GM19023 (cell line): ENCODE measurements at regions not wholly inside any gene's neighbourhood (a gene's known extent, or its start where the extent isn't known, plus 50 kb on each side); places are given as distances from the start of the nearest gene placed in this dataset.

ENCODE experiments used
- ATAC-seq: cut with Tn5 transposase; IDR thresholded peaks from one replicate; pipeline ENCODE4 v1.9.1; 2021; ENCODE audit warnings: mild to moderate bottlenecking, moderate library complexity; ENCODE audit not compliant: unreplicated experiment

DNA sequence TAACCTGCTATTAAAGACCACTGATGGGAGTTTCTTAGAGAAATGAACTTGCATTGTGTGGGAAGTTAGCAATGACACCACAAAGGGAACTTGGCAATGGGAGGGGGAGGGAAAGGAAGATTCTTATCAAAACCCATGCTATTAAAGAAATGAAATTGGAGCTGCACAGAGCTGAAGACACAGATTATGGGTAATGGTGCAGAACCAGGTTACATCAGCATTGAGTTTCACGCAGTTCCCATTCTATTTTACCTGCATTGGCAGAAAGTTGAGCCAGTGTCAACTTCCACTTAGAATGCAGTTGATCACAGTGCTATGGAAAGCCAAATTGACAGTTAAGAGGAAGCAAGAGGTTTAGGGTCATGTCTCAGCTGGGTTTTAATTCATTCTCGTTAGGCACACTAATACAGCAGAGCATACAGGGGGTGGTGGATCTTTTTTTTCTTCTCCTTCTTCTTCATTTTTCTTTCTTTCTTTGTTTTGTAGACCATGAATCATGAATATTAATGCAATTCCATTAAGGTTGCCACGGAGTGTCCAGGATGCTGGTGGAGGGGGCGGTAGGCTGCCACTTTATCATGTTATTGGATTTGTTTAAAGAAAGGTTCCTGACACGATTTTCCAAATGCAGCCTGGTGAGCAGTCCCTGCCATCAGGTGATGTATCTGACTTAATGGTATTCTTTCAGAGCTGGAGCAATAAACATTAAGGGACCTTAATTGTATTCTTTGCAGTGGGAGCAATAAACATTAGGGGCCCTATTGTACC, 1092.0 kb upstream of the MAP3K7 start:
- ATAC-seq = no peak

DNA sequence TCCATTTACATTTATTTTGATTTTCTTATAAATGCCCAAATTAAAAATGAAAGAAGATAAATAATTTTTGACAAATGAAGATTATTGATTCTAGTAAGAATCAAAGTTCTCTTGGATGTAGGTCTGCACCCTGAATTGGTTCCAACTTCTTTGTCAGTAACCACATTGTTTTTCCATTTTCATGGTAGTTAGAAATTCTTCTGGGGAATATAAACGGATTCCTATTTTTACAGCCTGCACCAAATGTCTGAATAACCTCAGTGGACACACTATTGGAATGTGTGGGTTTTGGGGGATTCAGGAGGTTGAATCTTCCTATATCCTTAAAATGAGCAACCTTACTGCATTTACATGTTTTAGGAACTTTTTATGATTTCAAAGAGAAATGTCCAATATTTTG, 1085.3 kb upstream of the MAP3K7 start:
- no peak for ATAC-seq

DNA sequence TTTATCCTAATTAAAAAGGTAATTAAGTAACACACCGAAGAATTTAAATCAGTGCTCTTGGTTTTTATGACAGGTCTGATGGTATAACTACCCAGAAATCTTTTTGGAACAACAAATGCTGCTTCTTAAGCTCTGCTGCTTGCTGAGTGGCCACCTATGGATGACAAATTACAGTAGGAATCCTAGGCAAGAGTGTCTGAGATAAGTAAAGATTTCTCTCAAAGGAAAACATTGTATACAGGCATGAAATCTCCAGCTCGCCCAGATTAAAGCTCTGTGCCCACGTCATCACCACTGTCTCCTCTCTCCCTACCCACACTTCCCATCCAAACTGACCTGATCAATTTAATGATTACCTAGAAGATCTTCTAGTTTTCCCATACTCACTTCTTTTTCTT, 1083.0 kb upstream of the MAP3K7 start:
- ATAC-seq = no peak

DNA sequence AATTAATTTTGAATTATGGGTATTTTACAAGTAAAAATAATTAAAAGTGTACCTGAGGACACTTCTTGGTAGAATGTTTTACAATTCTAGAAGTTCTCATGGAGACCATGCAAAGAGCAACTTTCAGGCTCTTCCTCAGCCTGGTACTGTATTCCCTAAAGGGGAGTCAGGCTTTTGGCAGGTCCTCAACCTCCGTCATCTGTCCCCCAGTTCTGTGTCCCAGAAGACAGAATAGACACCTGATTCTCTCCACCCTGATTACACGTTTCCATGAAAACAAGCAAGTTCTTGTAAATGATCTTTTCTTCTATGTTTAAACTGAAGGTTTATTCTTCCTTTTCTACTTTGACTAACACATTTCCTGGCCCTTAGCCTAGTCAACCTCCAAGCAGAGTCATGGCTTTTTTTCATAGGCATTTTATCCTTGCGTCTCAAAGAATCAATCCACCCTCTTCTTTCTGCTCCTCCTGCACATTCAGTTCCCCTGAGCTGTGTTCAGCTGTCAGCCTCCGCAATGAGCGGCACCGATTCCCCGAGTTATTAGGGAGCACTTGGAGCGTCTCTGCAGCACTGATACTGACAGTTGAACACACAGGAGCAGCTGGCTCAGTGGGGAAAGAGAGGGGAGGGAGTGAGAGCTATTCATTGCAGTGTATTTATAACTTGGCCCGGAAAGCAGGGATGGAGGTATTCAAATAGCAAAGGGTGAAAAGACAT, 1082.4 kb upstream of the MAP3K7 start:
- no peak for ATAC-seq

DNA sequence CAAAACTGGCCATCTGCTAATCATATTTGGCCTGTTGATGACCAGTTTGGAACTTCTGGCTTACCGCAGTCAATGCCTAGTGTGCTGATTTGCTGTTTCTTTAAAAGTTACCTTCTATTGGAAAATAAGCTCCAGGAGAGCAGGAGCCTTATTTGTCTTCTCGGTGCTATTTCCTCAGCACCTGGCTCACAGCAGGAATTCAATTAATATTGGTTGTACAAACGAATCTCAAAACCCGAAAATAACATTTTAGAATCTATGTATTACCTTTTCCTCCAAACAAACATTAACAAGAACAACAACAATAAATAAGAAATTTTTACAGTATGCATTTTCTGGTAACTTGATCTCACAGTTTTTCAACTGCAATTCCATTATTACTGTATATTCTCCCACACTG, 1080.7 kb upstream of the MAP3K7 start:
- no peak for ATAC-seq

DNA sequence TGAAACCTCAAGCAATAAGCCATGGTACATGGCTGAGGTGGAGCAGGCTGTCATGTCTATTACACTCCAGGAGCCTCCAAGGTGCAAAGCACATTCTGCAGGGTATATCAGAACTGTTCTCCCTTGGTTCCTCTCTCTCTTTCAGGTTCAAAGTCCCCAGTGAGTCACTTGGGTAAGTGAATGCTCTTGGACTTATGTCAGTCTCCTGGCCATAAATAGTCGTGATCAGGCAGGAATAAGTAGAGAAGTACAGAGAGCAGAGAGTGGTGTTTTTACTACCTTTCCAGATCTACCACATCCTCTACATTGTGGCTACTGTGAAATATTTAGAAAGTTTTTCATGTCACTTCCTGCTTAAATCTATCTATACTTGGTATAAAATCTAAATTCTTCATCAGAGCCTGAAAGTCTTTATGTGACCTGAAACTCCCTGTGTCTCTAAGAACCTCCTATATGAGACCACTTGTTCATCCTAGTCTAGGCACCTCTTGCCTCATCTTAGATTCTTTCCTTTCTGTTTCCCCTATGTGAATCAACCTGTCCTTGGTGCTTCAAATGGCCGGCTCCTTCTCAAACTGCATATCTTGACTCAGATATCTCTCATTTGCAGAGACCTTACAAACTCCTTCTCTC, 1077.6 kb upstream of the MAP3K7 start:
- ATAC-seq = peak; percentile 72

DNA sequence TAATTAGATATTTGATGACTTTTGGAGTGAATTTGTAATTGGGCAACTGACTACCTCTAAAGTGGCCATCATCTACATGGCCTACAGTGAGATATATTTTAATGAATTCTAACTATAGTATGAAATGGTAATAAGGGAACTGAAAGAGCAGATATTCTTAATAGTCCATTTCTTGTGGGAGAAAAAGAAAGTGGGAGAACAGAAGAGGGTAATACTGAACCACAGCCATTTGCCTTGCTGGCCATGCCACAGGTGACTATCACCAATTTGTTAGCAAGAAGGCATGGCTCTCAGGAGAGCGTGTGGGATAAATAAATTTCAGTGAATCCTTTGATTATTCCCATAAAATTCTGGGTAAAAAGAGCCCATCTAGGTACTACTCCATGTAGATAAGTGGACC, 1074.0 kb upstream of the MAP3K7 start:
- ATAC-seq = no peak

DNA sequence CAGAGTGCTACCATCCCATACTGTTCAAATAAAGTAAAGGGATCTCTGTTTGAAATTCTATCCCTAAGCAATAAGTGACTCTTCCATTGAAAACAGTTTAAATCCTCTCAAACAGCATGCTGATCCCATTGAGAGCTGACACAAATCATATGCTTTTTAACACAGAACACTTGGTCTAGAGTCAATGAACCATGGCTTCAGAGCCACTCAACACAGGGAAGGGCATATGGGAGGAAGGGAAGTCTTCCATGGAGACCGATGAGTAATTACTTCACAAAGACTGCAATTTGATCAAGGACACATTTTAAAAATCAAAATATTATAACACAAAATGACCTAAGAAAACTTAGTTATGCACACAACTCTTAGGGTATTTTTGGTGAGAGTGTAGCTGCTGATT, 1073.0 kb upstream of the MAP3K7 start:
- ATAC-seq = no peak

DNA sequence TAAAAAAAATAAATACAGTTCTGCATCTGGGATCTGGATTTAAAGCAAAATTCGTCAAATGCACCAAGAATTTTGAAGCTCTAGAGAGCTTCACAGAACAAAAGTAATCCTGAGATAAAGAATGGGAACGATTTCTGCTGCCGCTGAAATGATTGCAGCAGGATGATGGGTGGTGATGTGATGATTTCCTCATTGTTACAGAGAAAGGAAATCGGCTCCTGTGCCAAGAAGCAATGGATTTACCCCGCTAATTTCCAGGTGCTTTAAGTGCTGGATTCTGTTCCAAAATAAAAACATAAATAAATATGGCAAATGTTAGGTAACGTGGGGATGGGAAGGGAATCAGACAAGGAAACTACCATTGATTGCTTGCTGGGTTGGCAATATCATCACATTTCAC, 1067.9 kb upstream of the MAP3K7 start:
- no peak for ATAC-seq

DNA sequence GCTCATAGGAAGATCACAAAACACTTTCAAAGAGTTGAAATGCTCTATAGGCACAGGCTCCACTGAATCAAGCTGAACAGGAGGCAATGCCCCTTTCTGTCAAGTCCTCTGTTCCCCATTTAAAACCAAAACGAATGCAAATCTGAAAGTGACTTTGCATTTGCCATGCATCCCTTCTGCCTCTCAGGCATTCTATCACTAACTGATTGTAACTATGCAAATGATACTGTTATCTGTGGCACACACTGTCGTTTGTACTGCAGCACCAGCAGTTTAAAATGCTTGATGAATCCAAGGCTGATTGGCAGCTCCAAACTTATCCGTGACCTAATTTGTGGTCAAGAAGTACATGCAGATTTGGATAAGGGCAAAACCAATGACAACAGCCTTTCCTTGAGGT, 1067.5 kb upstream of the MAP3K7 start:
- ATAC-seq = no peak

DNA sequence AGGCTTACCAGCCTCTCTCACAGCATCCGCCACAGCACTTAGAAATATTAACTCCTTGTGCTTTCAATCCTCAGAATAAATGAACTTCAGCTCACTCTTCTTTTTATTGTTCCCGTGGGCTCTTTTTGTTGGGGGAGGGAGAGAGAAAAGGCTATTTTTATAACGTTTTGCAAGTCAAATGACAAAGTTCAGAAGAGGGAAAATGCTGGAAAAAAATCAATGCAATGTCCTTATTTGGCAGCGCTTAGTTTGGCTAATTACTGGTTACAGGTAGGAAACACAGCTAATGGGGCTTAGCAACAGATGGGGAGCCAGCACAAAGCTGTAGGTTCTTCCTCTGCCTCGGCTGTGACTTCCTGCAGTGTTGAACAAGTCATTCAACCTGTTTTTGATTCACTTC, 1067.0 kb upstream of the MAP3K7 start:
- no peak for ATAC-seq

DNA sequence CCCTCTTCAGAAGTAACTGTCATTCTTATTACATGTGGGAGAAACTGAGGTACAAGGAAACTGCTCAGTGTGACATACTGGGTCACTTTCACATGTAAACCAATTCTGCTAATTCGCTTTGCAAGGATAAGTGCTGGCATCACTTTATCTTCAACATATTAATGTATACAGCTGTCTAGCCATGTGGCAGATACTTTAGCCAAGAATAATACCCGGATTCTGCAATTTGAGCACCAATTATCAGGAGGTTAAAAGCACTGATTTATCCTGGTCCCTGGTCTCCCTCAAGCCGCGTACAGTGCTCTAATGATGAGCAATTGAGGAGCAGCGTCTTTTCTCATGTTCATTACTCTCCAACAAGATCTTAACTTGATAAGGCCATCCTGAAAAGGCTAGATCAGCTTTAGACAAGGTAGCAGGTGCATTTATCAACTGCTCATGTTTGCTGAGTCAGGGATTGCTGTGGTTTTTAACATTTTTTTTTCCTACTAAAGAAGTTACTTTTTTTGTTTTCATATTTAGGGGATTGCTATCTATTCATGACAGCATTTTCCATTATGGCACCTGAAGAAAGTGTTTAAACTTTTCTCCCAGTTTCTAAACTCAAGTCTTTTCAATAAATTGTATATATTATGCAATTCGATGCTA, 1066.3 kb upstream of the MAP3K7 start:
- no peak for ATAC-seq

DNA sequence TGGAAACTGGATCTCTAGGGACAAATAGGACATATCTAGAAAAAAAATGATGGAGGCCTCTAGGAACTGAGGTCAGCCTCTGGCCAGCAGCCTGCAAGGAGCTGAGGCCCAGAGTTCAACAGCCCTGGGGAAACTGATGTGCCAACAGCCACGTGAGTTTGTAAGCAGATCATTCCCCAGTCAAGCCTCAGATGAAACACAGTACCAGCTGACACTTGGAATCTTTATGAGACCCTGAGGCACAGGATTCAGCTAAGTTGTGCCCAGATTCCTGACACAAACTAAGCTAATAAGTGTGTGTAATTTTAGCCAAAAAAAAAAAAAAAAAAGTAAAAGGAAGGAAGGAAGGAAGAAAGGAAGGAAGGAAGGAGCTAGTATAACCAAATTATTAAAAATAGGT, 1059.8 kb upstream of the MAP3K7 start:
- ATAC-seq = no peak

DNA sequence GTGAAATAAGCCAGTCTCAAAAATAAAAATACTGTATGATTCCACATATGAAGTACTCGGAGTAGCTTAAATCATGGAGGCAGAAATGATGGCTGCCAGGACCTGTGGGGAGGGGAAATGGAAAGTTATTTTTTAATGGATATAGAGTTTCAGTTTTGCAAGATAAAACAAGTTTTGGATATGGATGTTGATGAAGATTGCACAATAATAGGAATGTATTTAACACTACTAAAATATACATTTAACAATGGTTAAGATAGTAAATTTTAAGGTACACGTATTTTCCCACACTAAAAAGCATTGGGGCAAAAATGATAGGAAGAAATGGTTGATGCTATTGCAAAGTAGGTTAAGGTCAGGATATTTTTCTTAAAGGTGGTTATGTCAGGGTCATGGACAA, 1058.9 kb upstream of the MAP3K7 start:
- no peak for ATAC-seq

DNA sequence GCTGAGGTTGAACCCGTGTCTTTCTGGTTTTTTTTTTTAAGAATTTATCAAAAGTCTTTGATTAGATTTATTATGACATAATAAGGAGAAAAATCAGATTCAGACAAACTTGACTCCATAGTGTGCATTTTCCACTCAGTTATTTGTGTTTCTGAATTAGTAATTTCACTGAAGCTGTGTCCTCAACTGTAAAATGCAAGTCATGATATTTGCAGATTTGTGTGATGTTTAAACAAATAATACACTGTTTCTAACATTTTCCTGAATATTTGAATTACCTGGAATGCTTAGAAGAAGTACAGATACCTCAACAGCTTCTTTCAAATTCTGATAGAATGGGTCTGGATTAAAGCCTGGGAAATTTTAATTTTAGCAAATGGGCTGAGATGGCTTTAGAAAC, 1050.3 kb upstream of the MAP3K7 start:
- ATAC-seq = no peak

DNA sequence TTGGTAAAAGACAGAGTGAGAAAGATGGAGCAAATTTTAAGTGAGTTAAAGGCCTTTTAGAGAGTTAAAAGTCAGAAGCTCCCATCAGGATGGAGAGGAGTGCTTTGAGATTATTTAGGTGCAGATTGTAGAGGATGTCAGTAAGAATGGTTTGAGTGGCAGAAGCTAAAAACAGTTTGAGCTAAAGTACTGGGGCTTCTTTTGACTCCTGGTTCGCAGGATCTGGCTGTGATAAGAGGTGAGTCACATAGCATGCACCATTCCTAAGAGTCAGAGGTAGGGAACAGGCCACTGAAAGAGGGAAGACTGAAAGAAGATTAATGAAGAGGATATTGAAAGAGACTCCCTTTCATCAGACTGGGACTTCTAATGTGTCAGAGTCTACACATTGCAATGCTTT, 1047.9 kb upstream of the MAP3K7 start:
- ATAC-seq = no peak

DNA sequence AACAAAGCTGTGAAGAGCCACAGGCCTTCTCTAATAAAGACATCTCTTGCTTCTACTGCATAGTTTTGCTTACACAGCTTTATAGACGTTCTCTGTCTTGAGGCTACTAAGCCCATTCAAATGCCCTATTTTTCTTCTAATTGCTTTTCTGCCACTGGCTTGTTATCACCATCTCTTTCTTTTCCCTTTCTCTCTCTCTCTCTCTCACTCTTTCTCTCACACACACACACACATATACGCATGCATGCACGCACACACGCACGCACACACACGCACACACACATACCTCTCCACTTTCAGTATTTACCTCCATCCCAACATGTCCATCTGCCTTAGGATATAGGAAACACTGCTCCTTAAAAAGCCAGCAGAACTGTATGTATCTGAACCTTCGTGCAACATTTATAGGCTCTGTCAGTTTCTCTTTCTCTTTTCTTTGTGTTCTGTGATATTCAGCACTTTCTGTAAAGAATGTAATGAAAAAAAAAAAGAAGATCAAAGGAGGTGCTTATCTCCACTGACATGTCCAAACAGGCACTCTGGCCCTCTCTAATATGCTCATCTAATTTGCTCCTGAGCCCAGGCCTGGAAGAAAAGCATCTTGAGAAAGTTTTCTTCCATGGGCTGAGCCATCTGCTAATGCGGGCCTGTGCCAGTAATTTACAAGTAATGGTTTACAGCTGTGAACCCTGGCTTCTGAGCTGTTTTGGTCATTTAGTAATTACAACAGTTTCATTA, 1046.7 kb upstream of the MAP3K7 start:
- ATAC-seq = no peak

DNA sequence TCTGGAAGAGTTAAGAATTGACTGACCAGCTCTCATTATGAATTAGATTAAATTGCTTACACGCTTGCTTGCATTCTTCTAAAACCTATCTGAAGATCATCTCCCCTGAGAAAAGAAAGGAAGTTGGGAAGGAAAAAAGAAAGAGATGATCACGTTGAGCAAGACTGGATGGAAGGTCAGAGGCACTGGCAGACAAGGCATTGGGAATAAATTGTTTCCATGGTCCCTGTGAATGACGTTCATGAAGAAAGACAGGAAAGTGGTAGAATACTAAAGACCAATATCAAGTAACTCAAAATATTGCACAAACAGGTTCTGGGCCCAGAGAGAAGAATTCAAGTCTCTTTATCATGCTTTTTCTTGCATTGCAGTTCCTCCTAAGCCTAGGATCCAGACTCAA, 1045.4 kb upstream of the MAP3K7 start:
- no peak for ATAC-seq

DNA sequence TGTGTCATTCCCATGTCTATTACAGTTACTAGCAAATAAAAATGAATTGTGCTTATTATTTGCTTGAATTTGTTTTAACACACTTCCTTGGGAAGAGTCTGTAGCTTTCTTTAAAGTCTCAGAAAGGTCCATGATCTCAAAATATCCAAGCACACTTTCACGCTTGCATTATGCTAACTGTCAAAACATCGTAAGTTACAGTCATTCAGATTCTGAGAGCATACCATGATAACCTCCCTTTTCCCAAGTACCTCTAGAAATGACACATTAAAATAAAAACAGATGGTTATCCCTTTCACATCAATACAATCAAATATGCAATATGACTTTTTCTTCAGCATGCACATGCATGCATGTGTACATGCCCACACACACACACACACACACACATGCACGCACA, 1044.4 kb upstream of the MAP3K7 start:
- no peak for ATAC-seq

DNA sequence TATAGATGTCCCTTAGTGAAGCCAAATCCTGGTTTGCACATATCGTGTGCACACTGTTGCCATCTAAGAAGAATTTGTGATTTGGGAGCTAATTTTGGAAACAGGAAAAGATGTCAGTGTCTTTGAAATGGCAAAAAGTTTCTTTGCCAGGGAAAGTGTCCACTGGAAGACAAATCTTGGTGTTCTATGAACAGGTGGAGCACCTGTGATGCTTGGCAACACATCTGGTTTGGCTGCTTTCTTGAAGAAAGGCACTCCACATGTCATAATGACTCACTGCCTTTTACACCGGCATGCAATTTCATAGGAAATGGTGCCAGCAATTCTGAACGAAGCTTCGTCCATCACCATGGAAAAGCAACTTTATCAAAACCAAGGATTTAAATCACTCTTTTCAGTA, 1040.0 kb upstream of the MAP3K7 start:
- no peak for ATAC-seq

DNA sequence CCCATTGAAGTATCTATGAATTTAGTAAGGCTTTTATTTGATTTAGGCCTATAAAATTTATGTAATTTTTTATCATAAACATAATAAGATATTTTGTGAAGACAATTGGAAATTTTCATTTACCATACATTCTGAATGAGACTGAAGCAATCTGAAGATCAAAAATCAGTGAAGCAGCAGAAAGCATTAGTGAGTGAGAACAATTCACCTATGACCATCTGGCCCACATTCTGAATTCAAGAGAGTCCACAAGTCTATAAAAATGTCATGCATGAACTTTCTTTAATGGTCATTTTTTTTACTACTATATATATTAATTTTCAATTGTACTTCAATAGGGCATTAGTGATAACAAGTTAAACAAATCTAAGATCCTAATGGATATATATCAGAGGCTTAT, 1026.6 kb upstream of the MAP3K7 start:
- no peak for ATAC-seq
